Small intestine (tissue), 7 donors: ENCODE measurements at regions not wholly inside any gene's neighbourhood (a gene's known extent, or its start where the extent isn't known, plus 50 kb on each side); places are given as distances from the start of the nearest gene placed in this dataset.

Experiments used
- DNase-seq, 2 donors: peaks; one replicate each; pipeline versions ENCODE4 v3.0.0 to v3.0.0-alpha.2; 2013
- FAIRE-seq: peaks from 2 replicates; lab custom pipeline; 2012; peaks lifted over from hg19 to GRCh38; lab: Jason Lieb, UNC
- H3K27ac ChIP-seq, 3 donors: one replicate each; pipeline ENCODE4 v1.5.1; 2013; ENCODE audit warnings: low read length in 2 of 3, mild to moderate bottlenecking in 2 of 3, control low read depth in 1 of 3, inconsistent platforms in 1 of 3, low read depth in 1 of 3, moderate library complexity in 1 of 3
- H3K27me3 ChIP-seq, 3 donors: one replicate each; pipeline ENCODE4 v1.6.1; 2013; ENCODE audit warnings: low read length in 3 of 3, inconsistent platforms in 1 of 3; ENCODE audit not compliant: control insufficient read depth in 3 of 3, insufficient read depth in 3 of 3
- H3K36me3 ChIP-seq, 3 donors: one replicate each; pipeline ENCODE4 v1.6.1; 2013; ENCODE audit warnings: low read length in 3 of 3, inconsistent platforms in 1 of 3, low read depth in 1 of 3, mild to moderate bottlenecking in 1 of 3, moderate library complexity in 1 of 3; ENCODE audit not compliant: control insufficient read depth in 3 of 3, insufficient read depth in 2 of 3
- H3K4me1 ChIP-seq, 3 donors: one replicate each; pipeline ENCODE4 v1.6.1; 2013; ENCODE audit warnings: low read length in 2 of 3, inconsistent platforms in 1 of 3, low read depth in 1 of 3, mild to moderate bottlenecking in 1 of 3, moderate library complexity in 1 of 3; ENCODE audit not compliant: control insufficient read depth in 3 of 3, insufficient read depth in 2 of 3
- H3K4me3 ChIP-seq, 3 donors: one replicate each; pipeline ENCODE4 v1.5.1; 2013; ENCODE audit warnings: low read length in 3 of 3, control low read depth in 1 of 3, inconsistent platforms in 1 of 3, low read depth in 1 of 3, mild to moderate bottlenecking in 1 of 3, moderate library complexity in 1 of 3
- H3K9me3 ChIP-seq, 2 donors: one replicate each; pipeline ENCODE4 v1.6.1; 2013; ENCODE audit warnings: low read depth in 1 of 2, low read length in 1 of 2; ENCODE audit not compliant: control insufficient read depth in 2 of 2, insufficient read depth in 1 of 2
- WGBS, 3 donors: extraction: QIAGEN DNeasy Blood & Tissue Kit; methylation state at CpG; one replicate each; pipeline ENCODE4 v1.1.7; 2013; 5-methylcytosine and 5-hydroxymethylcytosine counted together
- donor health status: healthy with polysubstance abuse.
- donor health status: control.
- donor health status: control.
- donor health status: Bipolar disorder and iron deficiency.
- donor health status: healthy.

GRCh38 chr3:84209474-84209873 is 749.3 kb upstream of the CADM2 start:
- Histone ChIP-seq H3K4me1 (no peaks in the 10 kb centered on the region), H3K27ac (no peak overlapping the region), H3K36me3 (no peaks in the 10 kb centered on the region), H3K27me3 (no peaks in the 10 kb centered on the region), H3K9me3 (peaks cover 0 to 7% of the 10 kb centered on the region in 2 donors), H3K4me3 (no peak overlapping the region)
- no peak for FAIRE-seq
- no peak for DNase-seq

GRCh38 chr3:84223512-84223911 is 735.3 kb upstream of the CADM2 start:
- no peak overlapping the region for H3K27ac ChIP-seq
- DNase-seq (no peak), FAIRE-seq (no peak)

GRCh38 chr3:84224262-84224661 is 734.5 kb upstream of the CADM2 start:
- DNase-seq (no peak), FAIRE-seq (no peak)
- no peak overlapping the region for H3K27ac ChIP-seq
- peaks cover 6 to 26% of the 10 kb centered on the region in 2 donors for H3K9me3 ChIP-seq
- H3K36me3 ChIP-seq: no peaks in the 10 kb centered on the region
- H3K27me3 ChIP-seq: no peaks in the 10 kb centered on the region
- no peaks in the 10 kb centered on the region for H3K4me1 ChIP-seq
- no peak overlapping the region for H3K4me3 ChIP-seq
- 77 to 87% (median 82%) methylated on average over 2 of the region's 2 CpGs for WGBS, 3 donors

More at GRCh38 chr3:84223512-84223911, 735.3 kb upstream of the CADM2 start:
- Histone ChIP-seq H3K9me3 (peaks cover 6 to 26% of the 10 kb centered on the region in 2 donors), H3K36me3 (no peaks in the 10 kb centered on the region), H3K4me3 (no peak overlapping the region), H3K27me3 (no peaks in the 10 kb centered on the region), H3K4me1 (no peaks in the 10 kb centered on the region)

GRCh38 chr3:84236261-84236660 is 722.5 kb upstream of the CADM2 start:
- peaks cover 0 to 13% of the 10 kb centered on the region in 2 donors for H3K9me3 ChIP-seq
- no peaks in the 10 kb centered on the region for H3K4me1 ChIP-seq
- H3K27ac ChIP-seq: no peak overlapping the region
- 81 to 85% (median 83%) methylated on average over 4 of the region's 4 CpGs for WGBS, 3 donors
- FAIRE-seq (no peak), DNase-seq (no peak)
- no peaks in the 10 kb centered on the region for H3K36me3 ChIP-seq
- no peak overlapping the region for H3K4me3 ChIP-seq
- no peaks in the 10 kb centered on the region for H3K27me3 ChIP-seq

GRCh38 chr3:84245789-84246188 is 713.0 kb upstream of the CADM2 start:
- Histone ChIP-seq H3K36me3 (no peaks in the 10 kb centered on the region), H3K9me3 (peaks cover 2 to 3% of the 10 kb centered on the region in 2 donors), H3K4me1 (no peaks in the 10 kb centered on the region), H3K27ac (no peak overlapping the region), H3K4me3 (no peak overlapping the region), H3K27me3 (no peaks in the 10 kb centered on the region)
- no peak for DNase-seq
- no peak for FAIRE-seq
- WGBS, 3 donors: 82 to 85% (median 85%) methylated on average over 1 of the region's 1 CpG

GRCh38 chr3:84260596-84260995 is 698.2 kb upstream of the CADM2 start:
- no peak for FAIRE-seq
- 45 to 69% (median 57%) methylated on average over 3 of the region's 3 CpGs for WGBS, 3 donors

GRCh38 chr3:84265768-84266167 is 693.0 kb upstream of the CADM2 start:
- H3K27me3 ChIP-seq: no peaks in the 10 kb centered on the region
- H3K9me3 ChIP-seq: no peaks in the 10 kb centered on the region
- no peak overlapping the region for H3K4me3 ChIP-seq
- WGBS, 3 donors: 83 to 90% (median 84%) methylated on average over 4 of the region's 4 CpGs
- H3K36me3 ChIP-seq: no peaks in the 10 kb centered on the region
- DNase-seq: no peak
- no peak for FAIRE-seq
- no peak overlapping the region for H3K27ac ChIP-seq
- no peaks in the 10 kb centered on the region for H3K4me1 ChIP-seq

More at GRCh38 chr3:84260596-84260995, 698.2 kb upstream of the CADM2 start:
- H3K4me3 ChIP-seq: no peak overlapping the region
- no peaks in the 10 kb centered on the region for H3K36me3 ChIP-seq
- no peaks in the 10 kb centered on the region for H3K9me3 ChIP-seq
- no peaks in the 10 kb centered on the region for H3K27me3 ChIP-seq
- DNase-seq: no peak
- no peak overlapping the region for H3K27ac ChIP-seq
- H3K4me1 ChIP-seq: no peaks in the 10 kb centered on the region

- 54 to 68% (median 58%) methylated on average over 2 of the region's 2 CpGs for WGBS, 3 donors
- Histone ChIP-seq H3K36me3 (no peaks in the 10 kb centered on the region), H3K27ac (no peak overlapping the region), H3K27me3 (no peaks in the 10 kb centered on the region), H3K9me3 (no peaks in the 10 kb centered on the region), H3K4me1 (no peaks in the 10 kb centered on the region), H3K4me3 (no peak overlapping the region)
- no peak for DNase-seq
- FAIRE-seq: no peak
These were observed 683.3 kb upstream of the CADM2 start for GRCh38 chr3:84275532-84275931.

GRCh38 chr3:84277562-84278224 is 681.1 kb upstream of the CADM2 start:
- no peaks in the 10 kb centered on the region for H3K36me3 ChIP-seq
- no peak for FAIRE-seq
- no peaks in the 10 kb centered on the region for H3K9me3 ChIP-seq
- H3K4me3 ChIP-seq: no peak overlapping the region
- no peaks in the 10 kb centered on the region for H3K4me1 ChIP-seq
- H3K27me3 ChIP-seq: no peaks in the 10 kb centered on the region
- no peak for DNase-seq
- no peak overlapping the region for H3K27ac ChIP-seq
